Astrocyte (in vitro differentiated cells and primary cell): ENCODE measurements at regions not wholly inside any gene's neighbourhood (a gene's known extent, or its start where the extent isn't known, plus 50 kb on each side); places are given as distances from the start of the nearest gene placed in this dataset.

Experiments
- DNase-seq: peaks from one replicate; pipeline ENCODE4 v3.0.0-alpha.2; 2010; ENCODE audit warnings: low read depth
- FAIRE-seq: peaks from 2 replicates; lab custom pipeline; 2011; peaks lifted over from hg19 to GRCh38; lab: Jason Lieb, UNC
- H2AFZ ChIP-seq: 2 replicates; pipeline ENCODE4 v1.6.0; 2012; ENCODE audit warnings: low read depth, low read length, inconsistent platforms
- H3K27ac ChIP-seq: 2 replicates; pipeline ENCODE4 v1.5.1; 2011; ENCODE audit warnings: low read depth, low read length, inconsistent platforms
- H3K27me3 ChIP-seq: 2 replicates; pipeline ENCODE4 v1.6.0; 2011; ENCODE audit warnings: low read length, inconsistent platforms; ENCODE audit not compliant: insufficient read depth
- H3K36me3 ChIP-seq: 2 replicates; pipeline ENCODE4 v1.5.1; 2011; ENCODE audit warnings: low read length, inconsistent platforms; ENCODE audit not compliant: insufficient read depth
- H3K4me1 ChIP-seq: 2 replicates; pipeline ENCODE4 v1.5.1; 2011; ENCODE audit warnings: low read length, inconsistent platforms; ENCODE audit not compliant: insufficient read depth
- H3K4me2 ChIP-seq: 2 replicates; pipeline ENCODE4 v1.6.0; 2012; ENCODE audit warnings: low read length, inconsistent platforms
- H3K4me3 ChIP-seq: 2 replicates; pipeline ENCODE4 v1.5.1; 2011; ENCODE audit warnings: low read depth, mild to moderate bottlenecking, low read length, inconsistent platforms; ENCODE audit not compliant: insufficient read depth
- H3K79me2 ChIP-seq: 2 replicates; pipeline ENCODE4 v1.6.0; 2012; ENCODE audit warnings: mild to moderate bottlenecking, low read length, inconsistent platforms; ENCODE audit not compliant: insufficient read depth
- H3K9ac ChIP-seq: 2 replicates; pipeline ENCODE4 v1.6.0; 2012; ENCODE audit warnings: mild to moderate bottlenecking, low read length, inconsistent platforms
- H3K9me3 ChIP-seq: 2 replicates; pipeline ENCODE4 v1.5.1; 2012; ENCODE audit warnings: low read depth, mild to moderate bottlenecking, low read length, inconsistent platforms; ENCODE audit not compliant: insufficient read depth
- H4K20me1 ChIP-seq: 2 replicates; pipeline ENCODE4 v1.6.0; 2012; ENCODE audit warnings: low read length, inconsistent platforms; ENCODE audit not compliant: insufficient read depth
- H3K27ac Mint-ChIP-seq: one replicate; pipeline ENCODE4 v1.8.0; 2021; ENCODE audit warnings: mild to moderate bottlenecking, mixed read lengths; ENCODE audit not compliant: unreplicated experiment
- H3K27me3 Mint-ChIP-seq: one replicate; pipeline ENCODE4 v1.8.0; 2021; ENCODE audit warnings: low read depth, mixed read lengths; ENCODE audit not compliant: unreplicated experiment
- H3K36me3 Mint-ChIP-seq: one replicate; pipeline ENCODE4 v1.8.0; 2021; ENCODE audit warnings: low read depth, mixed read lengths; ENCODE audit not compliant: unreplicated experiment
- H3K4me1 Mint-ChIP-seq: one replicate; pipeline ENCODE4 v1.8.0; 2021; ENCODE audit warnings: low read depth, mixed read lengths; ENCODE audit not compliant: unreplicated experiment
- H3K4me3 Mint-ChIP-seq: one replicate; pipeline ENCODE4 v1.8.0; 2021; ENCODE audit warnings: mild to moderate bottlenecking, moderate library complexity, mixed read lengths; ENCODE audit not compliant: unreplicated experiment
- H3K9me3 Mint-ChIP-seq: one replicate; pipeline ENCODE4 v1.8.0; 2021; ENCODE audit warnings: mild to moderate bottlenecking, mixed read lengths; ENCODE audit not compliant: unreplicated experiment
- CTCF ChIP-seq: IDR thresholded peaks from 2 replicates; pipeline ENCODE4 v1.5.1; 2011; ENCODE audit warnings: low read depth, mild to moderate bottlenecking, inconsistent platforms, low read length, moderate library complexity; ENCODE audit not compliant: insufficient read depth
- EZH2 ChIP-seq: IDR thresholded peaks from 2 replicates; pipeline ENCODE4 v1.6.1; 2012; ENCODE audit warnings: mild to moderate bottlenecking, low read length, inconsistent platforms; ENCODE audit not compliant: insufficient read depth

GRCh38 chr5:74261421-74261820, 379.1 kb downstream of the ENC1 start:
- FAIRE-seq (no peak), DNase-seq (no peak)
- Histone ChIP-seq H3K4me3 (no peak overlapping the region), H4K20me1 (no peaks in the 10 kb centered on the region), H3K4me1 (no peaks in the 10 kb centered on the region), H3K36me3 (no peaks in the 10 kb centered on the region), H3K9me3 (no peaks in the 10 kb centered on the region), H2AFZ (no peak overlapping the region), H3K4me2 (no peak overlapping the region), H3K27me3 (no peaks in the 10 kb centered on the region), H3K79me2 (no peaks in the 10 kb centered on the region), H3K9ac (no peak overlapping the region), H3K27ac (no peak overlapping the region)
- Mint-ChIP-seq H3K4me1 (peaks cover 20% of the 10 kb centered on the region), H3K4me3 (no peak overlapping the region), H3K9me3 (no peaks in the 10 kb centered on the region), H3K36me3 (no peaks in the 10 kb centered on the region), H3K27me3 (no peaks in the 10 kb centered on the region), H3K27ac (no peak overlapping the region)
- no peak for TF ChIP-seq EZH2
- TF ChIP-seq CTCF, result no peak

- Histone ChIP-seq H3K4me1 (no peaks in the 10 kb centered on the region), H3K36me3 (no peaks in the 10 kb centered on the region), H3K27me3 (no peaks in the 10 kb centered on the region), H3K9me3 (no peaks in the 10 kb centered on the region), H3K4me2 (no peak overlapping the region), H2AFZ (no peak overlapping the region), H3K79me2 (no peaks in the 10 kb centered on the region), H4K20me1 (no peaks in the 10 kb centered on the region), H3K9ac (no peak overlapping the region), H3K27ac (no peak overlapping the region), H3K4me3 (no peak overlapping the region)
- Mint-ChIP-seq H3K36me3 (no peaks in the 10 kb centered on the region), H3K4me3 (no peak overlapping the region), H3K4me1 (peaks cover 18% of the 10 kb centered on the region), H3K27me3 (no peaks in the 10 kb centered on the region), H3K27ac (no peak overlapping the region), H3K9me3 (no peaks in the 10 kb centered on the region)
- DNase-seq (no peak), FAIRE-seq (no peak)
- TF ChIP-seq EZH2, result no peak
- TF ChIP-seq CTCF, result no peak
These were observed 381.0 kb downstream of the ENC1 start for GRCh38 chr5:74259572-74259971.

GRCh38 chr5:74258314-74258665, 382.2 kb downstream of the ENC1 start:
- Histone ChIP-seq H3K4me3 (no peak overlapping the region), H3K36me3 (no peaks in the 10 kb centered on the region), H3K9me3 (no peaks in the 10 kb centered on the region), H3K79me2 (no peaks in the 10 kb centered on the region), H3K27me3 (no peaks in the 10 kb centered on the region), H4K20me1 (no peaks in the 10 kb centered on the region), H3K4me1 (no peaks in the 10 kb centered on the region), H3K4me2 (no peak overlapping the region), H2AFZ (no peak overlapping the region), H3K27ac (no peak overlapping the region), H3K9ac (no peak overlapping the region)
- TF ChIP-seq EZH2 (no peak), CTCF (no peak)
- H3K27ac Mint-ChIP-seq, result no peak overlapping the region
- no peaks in the 10 kb centered on the region for H3K9me3 Mint-ChIP-seq
- H3K27me3 Mint-ChIP-seq, result no peaks in the 10 kb centered on the region
- no peak overlapping the region for H3K4me3 Mint-ChIP-seq
- H3K36me3 Mint-ChIP-seq, result no peaks in the 10 kb centered on the region
- DNase-seq (no peak), FAIRE-seq (no peak)
- H3K4me1 Mint-ChIP-seq, result peaks cover 18% of the 10 kb centered on the region
